ENCODE measurements at regions not wholly inside any gene's neighbourhood (a gene's known extent, or its start where the extent isn't known, plus 50 kb on each side); places are given as distances from the start of the nearest gene placed in this dataset.

GRCh38 chr2:136539355-136539754, 226.0 kb upstream of the THSD7B start:
- intact Hi-C loops (cut with DNase I), result no loop called here
- Histone ChIP-seq H3K4me3 (no peak overlapping the region), H3K27me3 (no peaks in the 10 kb centered on the region), H3K27ac (no peak overlapping the region), H3K36me3 (no peaks in the 10 kb centered on the region), H3K4me1 (no peaks in the 10 kb centered on the region), H3K9me3 (no peaks in the 10 kb centered on the region)
- ATAC-seq, result no peak
- TF ChIP-seq, protein P1, sequence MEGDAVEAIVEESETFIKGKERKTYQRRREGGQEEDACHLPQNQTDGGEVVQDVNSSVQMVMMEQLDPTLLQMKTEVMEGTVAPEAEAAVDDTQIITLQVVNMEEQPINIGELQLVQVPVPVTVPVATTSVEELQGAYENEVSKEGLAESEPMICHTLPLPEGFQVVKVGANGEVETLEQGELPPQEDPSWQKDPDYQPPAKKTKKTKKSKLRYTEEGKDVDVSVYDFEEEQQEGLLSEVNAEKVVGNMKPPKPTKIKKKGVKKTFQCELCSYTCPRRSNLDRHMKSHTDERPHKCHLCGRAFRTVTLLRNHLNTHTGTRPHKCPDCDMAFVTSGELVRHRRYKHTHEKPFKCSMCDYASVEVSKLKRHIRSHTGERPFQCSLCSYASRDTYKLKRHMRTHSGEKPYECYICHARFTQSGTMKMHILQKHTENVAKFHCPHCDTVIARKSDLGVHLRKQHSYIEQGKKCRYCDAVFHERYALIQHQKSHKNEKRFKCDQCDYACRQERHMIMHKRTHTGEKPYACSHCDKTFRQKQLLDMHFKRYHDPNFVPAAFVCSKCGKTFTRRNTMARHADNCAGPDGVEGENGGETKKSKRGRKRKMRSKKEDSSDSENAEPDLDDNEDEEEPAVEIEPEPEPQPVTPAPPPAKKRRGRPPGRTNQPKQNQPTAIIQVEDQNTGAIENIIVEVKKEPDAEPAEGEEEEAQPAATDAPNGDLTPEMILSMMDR (IDR thresholded peaks at IDR 0.05), result no peak
- no peak for DNase-seq

DNA sequence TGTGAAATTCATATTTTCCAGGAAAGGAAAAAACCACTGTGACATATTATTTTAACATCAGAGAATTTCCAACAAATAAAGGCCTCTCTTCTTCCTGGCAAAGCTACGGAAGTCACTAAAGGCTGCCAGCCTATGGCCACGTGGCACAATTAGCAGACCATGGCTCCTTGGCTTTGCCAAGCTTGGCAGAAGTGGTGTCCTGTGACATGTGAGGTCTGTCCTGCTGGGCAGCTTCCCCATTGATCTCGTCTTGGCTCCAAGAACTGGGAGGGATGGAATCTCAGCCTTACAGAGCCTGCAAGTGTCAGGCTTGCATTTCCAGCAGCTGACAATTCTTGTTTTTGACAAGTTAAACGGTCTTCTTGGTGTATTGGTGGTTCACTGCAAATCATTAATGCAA, 226.9 kb upstream of the THSD7B start:
- TF ChIP-seq, protein P1 (IDR thresholded peaks at IDR 0.05), result no peak

GRCh38 chr2:136534811-136535210, 230.5 kb upstream of the THSD7B start:
- no peaks in the 10 kb centered on the region for H3K27me3 ChIP-seq
- ATAC-seq (no peak), DNase-seq (no peak)
- no peak overlapping the region for H3K4me3 ChIP-seq
- no peak overlapping the region for H3K27ac ChIP-seq
- intact Hi-C loops (cut with DNase I), result no loop called here
- H3K4me1 ChIP-seq, result no peaks in the 10 kb centered on the region
- TF ChIP-seq, protein P1 (IDR thresholded peaks at IDR 0.05), result no peak
- H3K36me3 ChIP-seq, result no peaks in the 10 kb centered on the region
- H3K9me3 ChIP-seq, result no peaks in the 10 kb centered on the region

More for the DNA sequence above, 226.9 kb upstream of the THSD7B start:
- H3K4me3 ChIP-seq, result no peak overlapping the region
- H3K27me3 ChIP-seq, result no peaks in the 10 kb centered on the region
- H3K27ac ChIP-seq, result no peak overlapping the region
- H3K36me3 ChIP-seq, result no peaks in the 10 kb centered on the region
- intact Hi-C loops (cut with DNase I), result no loop called here
- DNase-seq (no peak), ATAC-seq (no peak)
- H3K9me3 ChIP-seq, result no peaks in the 10 kb centered on the region
- H3K4me1 ChIP-seq, result no peaks in the 10 kb centered on the region

DNA sequence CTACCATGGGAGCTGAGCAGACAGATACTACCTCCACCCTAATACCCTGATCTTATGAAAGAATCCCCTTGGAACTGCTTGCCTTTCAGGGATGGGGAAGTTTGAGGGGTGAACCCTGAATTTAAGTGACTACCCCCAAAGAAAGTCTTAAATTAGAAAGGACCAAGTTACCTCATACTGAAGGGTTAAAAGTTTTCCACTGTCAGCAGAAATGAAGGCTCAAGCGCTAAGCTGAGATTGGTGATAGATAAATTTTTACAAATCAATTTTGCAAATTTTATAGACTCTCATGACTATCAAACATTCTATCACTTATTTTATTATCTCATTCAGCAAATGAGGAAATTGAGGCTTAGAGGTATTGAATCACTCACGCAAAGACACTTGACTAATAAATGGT, 233.2 kb upstream of the THSD7B start:
- H3K36me3 ChIP-seq, result no peaks in the 10 kb centered on the region
- TF ChIP-seq, protein P1 (IDR thresholded peaks at IDR 0.05), result no peak
- ATAC-seq, result no peak
- H3K4me1 ChIP-seq, result no peaks in the 10 kb centered on the region
- no peaks in the 10 kb centered on the region for H3K27me3 ChIP-seq
- no peak overlapping the region for H3K27ac ChIP-seq
- no peaks in the 10 kb centered on the region for H3K9me3 ChIP-seq
- DNase-seq, result no peak
- H3K4me3 ChIP-seq, result no peak overlapping the region
- intact Hi-C loops (cut with DNase I), result no loop called here

DNA sequence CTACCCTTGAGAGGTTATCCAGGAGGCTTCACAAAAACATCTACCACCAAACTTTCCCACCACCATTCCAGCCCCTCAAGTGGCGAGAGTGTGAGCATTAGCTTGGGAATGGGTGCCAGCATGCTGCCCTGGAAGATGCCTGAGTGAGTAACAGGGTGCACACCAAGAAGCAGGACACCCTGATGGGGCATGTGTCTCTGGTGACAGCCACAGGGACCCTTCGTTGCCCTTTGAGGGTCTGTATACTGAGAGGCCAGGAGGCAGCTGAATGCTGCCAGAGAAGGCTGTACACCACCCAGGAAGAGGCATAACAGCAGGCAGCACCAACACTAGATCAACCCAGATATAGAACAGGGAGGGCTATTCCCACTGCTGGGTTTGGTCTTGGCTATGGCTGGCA, 233.6 kb upstream of the THSD7B start:
- intact Hi-C loops (cut with DNase I), result no loop called here
- ATAC-seq, result no peak
- Histone ChIP-seq H3K9me3 (no peaks in the 10 kb centered on the region), H3K4me3 (no peak overlapping the region), H3K27ac (no peak overlapping the region), H3K4me1 (no peaks in the 10 kb centered on the region), H3K27me3 (no peaks in the 10 kb centered on the region), H3K36me3 (no peaks in the 10 kb centered on the region)
- TF ChIP-seq, protein P1 (IDR thresholded peaks at IDR 0.05), result no peak
- DNase-seq, result no peak

All from left lung (tissue), 4 donors.